GM19397 (cell line): ENCODE measurements at regions not wholly inside any gene's neighbourhood (a gene's known extent, or its start where the extent isn't known, plus 50 kb on each side); places are given as distances from the start of the nearest gene placed in this dataset.
"Not testable (repeated sequence)": the region's sequence is repeated elsewhere in the genome, so short reads cannot be mapped to it uniquely, and the experiment has no call there.

ENCODE experiments used
- ATAC-seq: cut with Tn5 transposase; IDR thresholded peaks from one replicate; pipeline ENCODE4 v1.9.1; 2021; ENCODE audit warnings: mild to moderate bottlenecking, moderate library complexity; ENCODE audit not compliant: unreplicated experiment

DNA sequence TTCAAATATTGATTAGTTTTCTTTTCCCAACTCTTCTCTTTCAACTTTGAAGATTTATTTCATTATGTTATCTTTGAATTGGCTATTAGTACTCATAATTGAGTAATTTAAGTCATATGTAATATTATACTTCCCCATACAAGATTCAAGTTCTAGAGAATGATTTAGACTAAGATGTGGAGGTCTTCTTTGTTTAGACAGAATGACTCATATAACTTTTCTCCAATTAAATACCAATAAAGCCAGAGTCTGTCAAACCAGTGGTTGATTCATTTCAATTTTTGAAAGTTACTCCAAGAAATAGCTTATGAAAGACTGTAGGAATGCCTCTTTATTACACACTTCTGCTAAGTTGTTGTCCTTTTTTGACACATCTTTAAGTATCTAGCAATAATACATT is 115.8 kb upstream of the SLC35F3 start:
- no peak for ATAC-seq

GRCh38 chr1:233790121-233790520 is 114.4 kb upstream of the SLC35F3 start:
- ATAC-seq, result no peak

- ATAC-seq, result peak; percentile 79
Measured at GRCh38 chr1:233790662-233791371, 113.7 kb upstream of the SLC35F3 start.

DNA sequence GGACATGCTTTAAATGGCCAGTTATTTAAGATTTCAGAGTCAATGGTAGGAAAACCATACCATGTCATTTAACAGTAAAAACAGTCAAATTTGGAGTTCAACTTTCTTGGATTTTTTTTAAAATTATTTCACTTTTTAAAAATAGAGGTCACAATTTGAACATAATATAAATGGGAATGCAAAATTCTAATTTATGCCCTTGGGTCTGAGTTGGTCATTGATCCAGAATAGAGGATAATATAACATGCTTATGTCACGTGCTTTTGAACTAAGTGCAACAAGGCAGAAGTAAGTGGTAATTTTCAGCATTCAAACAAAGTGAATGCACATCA is 113.1 kb upstream of the SLC35F3 start:
- ATAC-seq, result no peak

DNA sequence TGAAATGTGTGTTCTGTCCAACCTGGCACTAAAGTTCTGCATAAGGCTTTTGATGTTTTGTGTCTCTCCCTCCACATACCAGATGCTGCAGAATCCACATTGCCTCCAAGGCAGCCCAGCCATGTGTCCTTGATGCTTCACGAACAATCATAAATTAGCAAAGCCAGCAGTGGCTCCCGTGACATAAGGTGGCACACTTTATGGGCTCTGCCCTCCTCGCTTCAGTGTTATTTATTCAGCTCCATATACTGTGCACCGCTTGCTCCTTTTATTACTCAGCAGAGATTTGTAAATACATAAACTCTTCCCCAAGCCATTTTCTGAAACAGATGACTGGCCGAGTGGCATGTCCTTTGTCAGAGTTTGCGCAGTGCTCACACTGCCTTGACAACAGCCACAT is 112.8 kb upstream of the SLC35F3 start:
- ATAC-seq, result no peak

DNA sequence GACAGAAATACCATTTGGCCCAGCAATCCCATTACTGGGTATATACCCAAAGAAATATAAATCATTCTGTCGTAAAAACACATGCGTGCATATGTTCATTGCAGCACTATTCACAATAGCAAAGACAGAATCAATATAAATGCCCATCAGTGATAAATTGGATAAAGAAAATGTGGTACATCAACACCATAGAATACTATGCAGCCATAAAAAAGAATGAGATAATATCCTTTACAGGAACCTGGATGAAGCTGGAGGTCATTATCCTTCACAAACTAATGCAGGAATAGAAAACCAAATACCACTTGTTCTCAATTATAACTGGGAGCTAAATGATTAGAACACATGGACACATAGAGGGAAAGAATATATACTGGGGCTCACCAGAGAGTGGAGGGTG is 109.6 kb upstream of the SLC35F3 start:
- ATAC-seq, result no peak

DNA sequence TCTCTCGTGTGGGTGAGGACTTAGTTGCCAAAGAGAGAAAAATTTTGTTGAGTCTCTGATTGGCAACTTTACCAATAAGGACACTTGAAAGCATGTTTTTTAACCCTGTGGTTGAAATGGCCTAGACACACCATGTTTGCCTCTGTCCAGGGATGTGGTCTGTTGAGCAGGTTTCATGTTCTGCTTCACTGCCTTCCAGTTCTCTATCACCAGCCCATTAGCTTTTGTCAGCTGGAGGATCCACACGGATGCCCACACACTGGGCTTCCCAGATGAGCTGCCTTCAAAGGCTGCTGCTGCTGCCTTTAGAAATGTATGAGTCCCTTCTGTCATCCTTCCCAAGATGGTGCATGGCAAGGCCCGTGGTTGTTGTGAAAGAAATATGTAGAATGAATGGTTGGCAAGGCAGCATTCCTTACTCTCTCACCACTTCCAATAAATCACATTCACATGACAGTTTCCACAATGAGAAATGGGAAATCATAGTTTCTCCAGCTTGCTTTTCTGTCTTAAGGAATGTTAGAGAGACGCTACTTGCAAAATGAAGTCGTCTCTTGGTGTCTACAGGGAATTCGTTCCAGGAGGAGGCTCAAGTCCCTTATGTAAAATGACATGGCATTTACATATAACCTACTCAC is 108.2 kb upstream of the SLC35F3 start:
- no peak for ATAC-seq

DNA sequence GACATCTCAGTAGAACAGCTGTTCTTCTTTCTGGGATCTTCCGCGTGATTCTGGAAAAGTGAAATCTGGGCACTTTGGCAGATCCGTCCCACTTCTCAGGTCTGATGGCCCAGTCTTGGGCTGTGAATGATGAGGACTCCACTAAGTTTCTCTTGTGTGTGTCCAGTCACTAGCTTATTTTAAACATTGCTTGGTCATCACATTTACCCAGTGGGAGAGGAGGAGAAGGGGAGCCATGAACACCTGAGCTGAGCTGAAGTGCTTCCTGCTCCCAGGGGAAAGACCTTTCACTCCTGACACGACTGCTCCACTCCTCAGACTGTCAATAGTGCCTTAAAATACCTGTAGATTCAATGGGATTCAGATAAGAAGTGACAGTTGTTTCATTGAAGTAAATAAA is 101.9 kb upstream of the SLC35F3 start:
- no peak for ATAC-seq

DNA sequence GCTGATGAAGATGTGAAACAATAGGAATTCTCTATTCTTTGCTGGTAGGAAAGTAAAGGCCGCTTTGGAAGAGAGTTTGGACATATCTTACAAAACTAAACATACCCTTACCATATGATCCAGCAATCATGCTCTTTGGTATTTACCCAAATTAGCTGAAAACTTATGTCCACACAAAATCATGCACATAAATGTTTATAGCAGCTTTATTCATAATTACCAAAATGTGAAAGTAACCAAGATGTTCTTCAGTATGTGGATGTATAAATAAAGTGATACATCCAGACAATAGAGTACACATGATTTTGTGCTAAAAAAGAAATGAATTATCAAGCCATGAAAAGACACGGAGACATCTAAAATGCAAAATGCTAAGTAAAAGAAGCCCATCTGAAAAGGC is 98.7 kb upstream of the SLC35F3 start:
- no peak for ATAC-seq

DNA sequence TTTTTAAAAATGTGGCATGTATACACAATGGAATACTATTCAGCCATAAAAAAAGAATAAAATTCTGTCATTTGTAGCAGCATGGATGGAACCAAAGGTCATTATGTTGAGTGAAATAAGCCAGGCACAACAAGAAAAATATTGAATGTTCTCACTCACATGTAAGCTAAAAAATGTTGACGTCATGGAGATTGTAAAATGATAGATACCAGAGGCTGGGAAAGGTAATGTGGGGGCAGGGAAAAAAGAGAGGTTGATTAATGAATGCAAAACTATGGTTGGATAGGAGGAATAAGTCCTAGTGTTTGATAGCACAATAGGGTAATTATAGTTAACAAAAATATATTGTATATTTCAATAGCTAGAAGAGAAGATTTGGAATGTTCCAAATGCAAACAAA is 89.1 kb upstream of the SLC35F3 start:
- no peak for ATAC-seq

DNA sequence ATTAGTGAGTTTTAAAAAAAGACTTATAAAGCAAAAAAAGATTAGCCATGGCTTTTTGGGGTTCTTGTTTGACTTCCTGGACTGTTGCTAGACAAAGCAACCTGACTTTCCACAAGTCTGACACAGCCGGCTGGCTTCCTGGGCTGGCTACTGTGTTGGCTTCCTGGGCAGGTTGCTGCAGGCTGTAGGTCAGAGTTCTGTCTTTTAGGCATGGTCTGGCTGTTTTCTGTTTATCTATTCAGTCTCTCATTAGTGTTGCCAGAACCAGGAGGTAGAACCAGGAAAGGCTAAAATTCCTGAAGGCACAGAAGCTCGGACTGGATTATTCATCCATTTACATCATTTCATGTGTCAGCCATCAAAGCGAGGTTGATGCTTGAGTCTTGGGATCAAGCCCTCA is 88.6 kb upstream of the SLC35F3 start:
- no peak for ATAC-seq

DNA sequence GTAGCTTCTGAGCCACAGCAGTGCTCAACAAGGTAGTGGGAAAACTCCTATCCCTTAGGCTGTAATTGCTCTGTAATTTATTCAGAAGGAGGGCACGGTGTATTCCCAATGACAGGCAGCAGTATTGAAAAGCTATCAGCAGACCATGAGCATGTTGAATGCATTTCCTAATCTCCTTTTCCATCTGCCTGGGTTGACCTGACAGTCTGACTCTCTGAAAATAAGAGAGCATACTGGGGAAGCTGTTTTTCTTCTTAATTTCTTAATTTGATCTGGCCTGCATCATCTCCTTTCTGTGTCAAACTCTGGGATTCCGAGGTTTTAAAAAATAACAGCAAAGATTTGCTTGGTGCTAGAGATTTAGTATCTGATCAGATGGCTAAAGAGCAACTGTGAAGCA is 88.1 kb upstream of the SLC35F3 start:
- no peak for ATAC-seq

DNA sequence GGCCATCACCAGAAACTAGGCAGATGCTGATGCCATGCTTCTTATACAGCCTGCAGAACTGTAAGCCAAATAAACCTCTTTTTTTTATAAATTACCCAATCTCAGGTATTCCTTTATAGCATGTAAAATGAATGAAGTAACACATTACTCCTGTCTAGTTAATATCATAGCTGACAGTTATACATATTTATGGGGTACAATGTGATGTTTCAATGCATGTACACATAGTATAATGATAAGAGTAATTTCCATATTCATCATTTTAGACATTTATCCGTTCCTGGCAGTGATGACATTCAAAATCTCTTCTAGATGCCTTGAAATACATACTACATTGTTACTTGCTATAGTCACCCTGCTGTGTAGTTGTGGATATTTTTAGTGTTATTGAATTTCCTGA is 85.4 kb upstream of the SLC35F3 start:
- ATAC-seq, result no peak

DNA sequence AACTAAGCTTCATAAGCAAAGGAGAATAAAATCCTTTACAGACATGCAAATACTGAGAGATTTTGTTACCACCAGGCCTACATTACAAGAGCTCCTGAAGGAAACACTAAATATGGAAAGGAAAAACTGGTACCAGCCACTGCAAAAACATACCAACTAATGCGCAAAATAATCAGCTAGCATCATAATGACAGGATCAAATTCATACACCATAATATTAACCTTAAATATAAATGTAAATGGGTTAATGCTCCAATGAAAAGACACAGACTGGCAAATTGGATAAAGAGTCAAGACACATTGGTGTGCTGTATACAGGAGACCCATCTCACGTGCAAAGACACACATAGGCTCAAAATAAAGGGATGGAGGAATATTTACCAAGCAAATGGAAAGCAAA is 80.3 kb upstream of the SLC35F3 start:
- not testable (repeated sequence) for ATAC-seq

DNA sequence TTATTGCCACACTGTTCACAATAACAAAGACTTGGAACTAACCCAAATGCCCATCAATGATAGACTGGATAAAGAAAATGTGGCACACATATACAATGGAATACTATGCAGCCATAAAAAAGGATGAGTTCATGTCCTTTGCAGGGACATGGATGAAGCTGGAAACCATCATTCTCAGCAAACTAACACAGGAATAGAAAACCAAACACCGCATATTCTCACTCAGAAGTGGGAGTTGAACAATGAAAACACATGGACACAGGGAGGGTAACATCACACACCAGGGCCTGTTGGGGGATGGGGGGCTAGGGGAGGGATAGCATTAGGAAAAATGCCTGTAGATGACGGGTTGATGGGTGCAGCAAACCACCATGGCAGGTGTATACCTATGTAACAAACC is 76.5 kb upstream of the SLC35F3 start:
- not testable (repeated sequence) for ATAC-seq

DNA sequence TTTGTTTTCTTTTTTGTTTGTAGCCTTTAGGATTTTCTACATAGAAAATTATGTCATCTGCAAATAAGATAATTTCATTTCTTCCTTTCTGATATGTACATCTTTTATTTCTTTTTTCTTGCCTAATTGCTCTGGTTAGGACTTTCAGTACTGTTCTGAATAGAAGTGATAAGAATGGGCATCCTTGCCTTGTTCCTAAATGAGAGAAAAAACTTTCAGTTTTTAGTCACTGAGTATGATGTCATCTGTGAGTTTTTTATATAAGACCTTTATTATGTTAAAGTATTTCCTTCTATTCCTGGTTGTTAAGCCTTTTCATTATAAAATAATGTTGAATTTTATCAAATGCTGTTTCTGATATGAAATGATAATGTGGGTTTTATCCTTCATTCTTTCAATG is 76.0 kb upstream of the SLC35F3 start:
- ATAC-seq, result no peak

DNA sequence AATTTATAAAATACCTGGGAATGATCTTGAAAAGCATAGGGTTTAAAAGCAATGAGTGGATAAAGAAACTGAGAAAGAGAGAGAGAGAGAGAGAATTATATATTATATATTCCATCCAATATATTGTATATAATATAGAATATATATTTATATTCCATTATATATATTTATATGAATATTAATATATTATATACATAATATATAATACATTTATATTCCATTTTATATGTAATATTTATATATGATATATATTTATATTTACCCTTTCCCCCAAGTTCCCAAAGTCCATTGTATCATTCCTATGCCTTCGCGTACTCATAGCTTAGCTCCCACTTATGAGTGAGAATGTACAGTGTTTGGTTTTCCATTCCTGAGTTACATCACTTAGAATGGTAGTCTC is 69.9 kb upstream of the SLC35F3 start:
- ATAC-seq, result no peak

DNA sequence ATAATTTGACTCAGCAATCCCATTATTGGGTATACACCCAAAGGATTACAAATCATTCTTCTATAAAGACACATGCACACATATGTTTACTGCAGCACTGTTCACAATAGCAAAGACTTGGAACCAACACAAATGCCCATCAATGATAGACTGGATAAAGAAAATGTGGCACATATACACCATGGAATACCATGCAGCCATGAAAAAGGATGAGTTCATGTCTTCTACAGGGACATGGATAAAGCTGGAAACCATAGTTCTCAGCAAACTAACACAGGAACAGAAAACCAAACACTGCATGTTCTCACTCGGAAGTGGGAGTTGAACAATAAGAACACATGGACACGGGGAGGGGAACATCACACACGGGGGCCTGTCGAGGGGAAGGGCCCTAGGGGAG is 66.3 kb upstream of the SLC35F3 start:
- ATAC-seq, result not testable (repeated sequence)

DNA sequence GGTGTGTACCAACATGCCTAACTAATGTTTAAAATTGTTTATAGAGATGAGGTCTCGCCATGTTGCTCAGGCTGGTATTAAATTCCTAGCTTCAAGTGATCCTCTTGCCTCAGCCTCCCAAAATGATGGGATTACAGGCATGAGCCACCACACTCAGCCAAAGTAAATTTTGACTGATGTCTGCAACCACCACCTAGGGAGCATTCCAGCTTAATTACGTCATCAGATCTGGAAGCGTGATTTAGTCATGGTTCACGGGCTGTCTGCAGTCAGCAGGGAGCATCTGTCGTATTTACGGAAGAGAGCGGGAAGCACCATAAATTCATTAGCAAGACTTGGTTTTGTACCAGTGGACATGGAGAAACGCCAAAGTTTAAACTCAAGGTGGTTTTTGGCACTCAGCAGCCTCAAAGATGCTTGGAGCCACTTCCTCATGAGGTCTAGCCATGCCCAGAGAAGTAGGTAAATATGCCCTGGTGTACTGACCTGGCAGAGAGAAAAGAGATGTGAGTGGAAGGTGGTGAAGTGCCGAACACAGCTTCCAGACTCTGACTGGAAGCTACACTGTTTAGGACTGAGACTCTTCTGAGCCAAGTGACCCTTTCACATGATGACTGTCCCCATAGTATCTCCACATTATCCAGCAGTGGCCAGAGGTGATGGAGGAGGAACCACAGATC is 60.8 kb upstream of the SLC35F3 start:
- no peak for ATAC-seq

GRCh38 chr1:233844275-233844674 is 60.2 kb upstream of the SLC35F3 start:
- no peak for ATAC-seq

DNA sequence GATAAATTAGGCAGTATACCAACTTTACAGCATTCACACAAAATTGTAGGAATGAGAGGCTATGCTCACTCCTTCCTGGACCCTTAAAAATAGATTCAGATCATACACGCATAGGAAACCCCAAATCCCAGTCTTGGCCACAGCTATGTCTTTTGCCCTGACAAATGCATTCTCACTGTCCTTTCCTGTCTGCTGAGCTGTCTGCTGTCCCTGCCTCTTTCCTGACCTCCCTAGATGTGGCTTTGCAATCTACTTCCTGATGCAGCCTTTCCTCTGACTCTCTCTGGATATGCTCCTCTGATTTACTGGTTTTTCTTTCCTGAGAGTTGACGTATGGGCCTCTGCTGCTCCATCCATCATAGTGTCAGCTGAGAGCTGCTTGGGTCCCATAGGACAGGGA is 59.8 kb upstream of the SLC35F3 start:
- no peak for ATAC-seq
